ENCODE measurements at regions not wholly inside any gene's neighbourhood (a gene's known extent, or its start where the extent isn't known, plus 50 kb on each side); places are given as distances from the start of the nearest gene placed in this dataset.

DNA sequence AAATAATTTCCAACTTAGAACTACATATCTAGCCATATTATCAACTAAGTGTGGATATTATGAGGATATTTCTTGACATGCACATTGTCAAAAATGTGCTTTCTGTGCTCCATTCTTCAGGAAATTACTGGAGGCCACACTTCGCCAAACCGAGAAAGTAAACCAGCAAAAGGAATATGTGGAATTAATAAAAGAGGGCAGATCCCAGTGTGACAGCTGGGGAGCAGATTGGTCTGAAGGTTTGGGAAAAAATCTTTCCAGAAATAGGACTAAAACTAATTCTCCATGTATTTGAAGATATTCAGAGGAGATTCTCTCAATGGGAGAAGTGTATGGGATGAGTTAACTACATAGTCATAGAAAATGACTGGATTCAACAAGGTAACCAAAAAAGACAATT, 546.9 kb upstream of the API5 start:
- Histone ChIP-seq H3K27me3 (ENCODE audit: insufficient read depth, low read depth, low read length) (no peaks in the 10 kb centered on the region), H3F3A (ENCODE audit: insufficient read depth, low read length, poor library complexity, severe bottlenecking) (no peaks in the 10 kb centered on the region), H4K20me1 (ENCODE audit: insufficient read depth) (no peaks in the 10 kb centered on the region), H3K9me2 (ENCODE audit: insufficient read depth, low read length) (no peaks in the 10 kb centered on the region), H3K79me2 (replicated peaks; ENCODE audit: insufficient read depth, low read length) (no peaks in the 10 kb centered on the region), H3K4me2 (ENCODE audit: low read length) (no peak overlapping the region), H3K36me3 (ENCODE audit: insufficient read depth, low read length) (no peaks in the 10 kb centered on the region), H3K27ac (ENCODE audit: low read length) (no peak overlapping the region), H3K9ac (ENCODE audit: low read length) (no peak overlapping the region), H3K9me3 (ENCODE audit: low read length) (no peaks in the 10 kb centered on the region), H3K4me3 (ENCODE audit: low read length) (no peak overlapping the region), H2AFZ (ENCODE audit: low read depth, low read length) (no peak overlapping the region)
- TF ChIP-seq, protein P1, sequence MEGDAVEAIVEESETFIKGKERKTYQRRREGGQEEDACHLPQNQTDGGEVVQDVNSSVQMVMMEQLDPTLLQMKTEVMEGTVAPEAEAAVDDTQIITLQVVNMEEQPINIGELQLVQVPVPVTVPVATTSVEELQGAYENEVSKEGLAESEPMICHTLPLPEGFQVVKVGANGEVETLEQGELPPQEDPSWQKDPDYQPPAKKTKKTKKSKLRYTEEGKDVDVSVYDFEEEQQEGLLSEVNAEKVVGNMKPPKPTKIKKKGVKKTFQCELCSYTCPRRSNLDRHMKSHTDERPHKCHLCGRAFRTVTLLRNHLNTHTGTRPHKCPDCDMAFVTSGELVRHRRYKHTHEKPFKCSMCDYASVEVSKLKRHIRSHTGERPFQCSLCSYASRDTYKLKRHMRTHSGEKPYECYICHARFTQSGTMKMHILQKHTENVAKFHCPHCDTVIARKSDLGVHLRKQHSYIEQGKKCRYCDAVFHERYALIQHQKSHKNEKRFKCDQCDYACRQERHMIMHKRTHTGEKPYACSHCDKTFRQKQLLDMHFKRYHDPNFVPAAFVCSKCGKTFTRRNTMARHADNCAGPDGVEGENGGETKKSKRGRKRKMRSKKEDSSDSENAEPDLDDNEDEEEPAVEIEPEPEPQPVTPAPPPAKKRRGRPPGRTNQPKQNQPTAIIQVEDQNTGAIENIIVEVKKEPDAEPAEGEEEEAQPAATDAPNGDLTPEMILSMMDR (IDR thresholded peaks at IDR 0.05; ENCODE audit: poor library complexity, severe bottlenecking): no peak
- TF ChIP-seq SMC3 (conservative IDR thresholded peaks at IDR 0.05; ENCODE audit: poor library complexity) (no peak), EZH2 (IDR thresholded peaks at IDR 0.05; ENCODE audit: borderline replicate concordance, insufficient read depth, low read length, poor library complexity, severe bottlenecking) (no peak), EP300 (conservative IDR thresholded peaks at IDR 0.05; ENCODE audit: poor library complexity, severe bottlenecking) (no peak), POLR2AphosphoS5 (IDR thresholded peaks at IDR 0.05) (no peak), RAD21 (conservative IDR thresholded peaks at IDR 0.05) (no peak), TAF1 (IDR thresholded peaks at IDR 0.05; ENCODE audit: low read depth) (no peak), MXI1 (conservative IDR thresholded peaks at IDR 0.05; ENCODE audit: poor library complexity, severe bottlenecking) (no peak)
- TF ChIP-seq, protein P2, sequence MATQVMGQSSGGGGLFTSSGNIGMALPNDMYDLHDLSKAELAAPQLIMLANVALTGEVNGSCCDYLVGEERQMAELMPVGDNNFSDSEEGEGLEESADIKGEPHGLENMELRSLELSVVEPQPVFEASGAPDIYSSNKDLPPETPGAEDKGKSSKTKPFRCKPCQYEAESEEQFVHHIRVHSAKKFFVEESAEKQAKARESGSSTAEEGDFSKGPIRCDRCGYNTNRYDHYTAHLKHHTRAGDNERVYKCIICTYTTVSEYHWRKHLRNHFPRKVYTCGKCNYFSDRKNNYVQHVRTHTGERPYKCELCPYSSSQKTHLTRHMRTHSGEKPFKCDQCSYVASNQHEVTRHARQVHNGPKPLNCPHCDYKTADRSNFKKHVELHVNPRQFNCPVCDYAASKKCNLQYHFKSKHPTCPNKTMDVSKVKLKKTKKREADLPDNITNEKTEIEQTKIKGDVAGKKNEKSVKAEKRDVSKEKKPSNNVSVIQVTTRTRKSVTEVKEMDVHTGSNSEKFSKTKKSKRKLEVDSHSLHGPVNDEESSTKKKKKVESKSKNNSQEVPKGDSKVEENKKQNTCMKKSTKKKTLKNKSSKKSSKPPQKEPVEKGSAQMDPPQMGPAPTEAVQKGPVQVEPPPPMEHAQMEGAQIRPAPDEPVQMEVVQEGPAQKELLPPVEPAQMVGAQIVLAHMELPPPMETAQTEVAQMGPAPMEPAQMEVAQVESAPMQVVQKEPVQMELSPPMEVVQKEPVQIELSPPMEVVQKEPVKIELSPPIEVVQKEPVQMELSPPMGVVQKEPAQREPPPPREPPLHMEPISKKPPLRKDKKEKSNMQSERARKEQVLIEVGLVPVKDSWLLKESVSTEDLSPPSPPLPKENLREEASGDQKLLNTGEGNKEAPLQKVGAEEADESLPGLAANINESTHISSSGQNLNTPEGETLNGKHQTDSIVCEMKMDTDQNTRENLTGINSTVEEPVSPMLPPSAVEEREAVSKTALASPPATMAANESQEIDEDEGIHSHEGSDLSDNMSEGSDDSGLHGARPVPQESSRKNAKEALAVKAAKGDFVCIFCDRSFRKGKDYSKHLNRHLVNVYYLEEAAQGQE (IDR thresholded peaks at IDR 0.05; ENCODE audit: borderline replicate concordance): no peak

DNA sequence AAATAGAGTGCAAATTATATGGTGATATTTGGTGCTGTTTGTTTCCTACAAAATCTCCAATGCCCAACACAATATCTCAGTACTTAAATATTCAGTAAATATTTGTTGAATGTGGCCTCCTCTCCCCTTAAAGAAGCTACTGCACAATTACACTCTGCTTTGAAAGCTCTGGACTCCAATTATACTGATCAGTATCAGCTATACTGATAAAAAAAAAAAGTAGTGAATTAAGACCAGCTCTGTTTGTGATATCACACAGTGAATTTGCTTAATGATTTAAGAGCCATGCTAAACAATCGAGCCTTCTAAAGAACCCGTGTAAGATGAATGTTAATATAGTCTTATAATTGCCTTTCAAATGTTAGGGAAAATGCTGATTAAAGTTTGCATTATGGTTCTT, 543.2 kb upstream of the API5 start:
- Histone ChIP-seq H3K9ac (ENCODE audit: low read length) (no peak overlapping the region), H3K9me2 (ENCODE audit: insufficient read depth, low read length) (no peaks in the 10 kb centered on the region), H2AFZ (ENCODE audit: low read depth, low read length) (no peak overlapping the region), H3K79me2 (replicated peaks; ENCODE audit: insufficient read depth, low read length) (no peaks in the 10 kb centered on the region), H3K9me3 (ENCODE audit: low read length) (no peaks in the 10 kb centered on the region), H3K4me3 (ENCODE audit: low read length) (no peak overlapping the region), H3K4me2 (ENCODE audit: low read length) (no peak overlapping the region), H4K20me1 (ENCODE audit: insufficient read depth) (no peaks in the 10 kb centered on the region), H3F3A (ENCODE audit: insufficient read depth, low read length, poor library complexity, severe bottlenecking) (no peaks in the 10 kb centered on the region), H3K36me3 (ENCODE audit: insufficient read depth, low read length) (no peaks in the 10 kb centered on the region), H3K27ac (ENCODE audit: low read length) (no peak overlapping the region), H3K27me3 (ENCODE audit: insufficient read depth, low read depth, low read length) (no peaks in the 10 kb centered on the region)
- TF ChIP-seq, protein P1 (IDR thresholded peaks at IDR 0.05; ENCODE audit: poor library complexity, severe bottlenecking): no peak
- TF ChIP-seq EP300 (conservative IDR thresholded peaks at IDR 0.05; ENCODE audit: poor library complexity, severe bottlenecking): no peak
- TF ChIP-seq EZH2 (IDR thresholded peaks at IDR 0.05; ENCODE audit: borderline replicate concordance, insufficient read depth, low read length, poor library complexity, severe bottlenecking): no peak
- TF ChIP-seq MXI1 (conservative IDR thresholded peaks at IDR 0.05; ENCODE audit: poor library complexity, severe bottlenecking): no peak
- no peak for TF ChIP-seq SMC3 (conservative IDR thresholded peaks at IDR 0.05; ENCODE audit: poor library complexity)
- TF ChIP-seq TAF1 (IDR thresholded peaks at IDR 0.05; ENCODE audit: low read depth): no peak
- TF ChIP-seq POLR2AphosphoS5 (IDR thresholded peaks at IDR 0.05): no peak
- no peak for TF ChIP-seq RAD21 (conservative IDR thresholded peaks at IDR 0.05)
- TF ChIP-seq, protein P2 (IDR thresholded peaks at IDR 0.05; ENCODE audit: borderline replicate concordance): no peak
